Activated CD8-positive, alpha-beta memory T cell treated with anti-CD3 and anti-CD28 coated beads for 36 hours (primary cell): ENCODE measurements at regions not wholly inside any gene's neighbourhood (a gene's known extent, or its start where the extent isn't known, plus 50 kb on each side); places are given as distances from the start of the nearest gene placed in this dataset.

Source experiments
- CTCF ChIA-PET: fragments of 350-600 bp; sonication (Branson Sonifier 250); formaldehyde crosslinking; loops from one replicate; lab custom pipeline; 2021; ENCODE audit warnings: antibody characterized with exemption; lab: Charles Lee
- POLR2A ChIA-PET: fragments of 350-600 bp; sonication (Branson Sonifier 250); formaldehyde crosslinking; loops from one replicate; lab custom pipeline; 2021; ENCODE audit warnings: antibody characterized with exemption; lab: Charles Lee

- POLR2A ChIA-PET, result no interaction called here
- CTCF ChIA-PET, result interaction anchor here (1.0 to 4.5 kb wide), 2 partner anchors 9 to 60 kb away, joined by 3 to 16 read pairs; no protein-coding TSS in a partner anchor
Measured at GRCh38 chr7:128145191-128145590, 95.9 kb upstream of the LEP start.

GRCh38 chr7:128146052-128146451, 95.0 kb upstream of the LEP start:
- ChIA-PET CTCF (interaction anchor here (1.0 to 4.5 kb wide), 2 partner anchors 10 to 59 kb away, joined by 3 to 16 read pairs; no protein-coding TSS in a partner anchor), POLR2A (no interaction called here)

DNA sequence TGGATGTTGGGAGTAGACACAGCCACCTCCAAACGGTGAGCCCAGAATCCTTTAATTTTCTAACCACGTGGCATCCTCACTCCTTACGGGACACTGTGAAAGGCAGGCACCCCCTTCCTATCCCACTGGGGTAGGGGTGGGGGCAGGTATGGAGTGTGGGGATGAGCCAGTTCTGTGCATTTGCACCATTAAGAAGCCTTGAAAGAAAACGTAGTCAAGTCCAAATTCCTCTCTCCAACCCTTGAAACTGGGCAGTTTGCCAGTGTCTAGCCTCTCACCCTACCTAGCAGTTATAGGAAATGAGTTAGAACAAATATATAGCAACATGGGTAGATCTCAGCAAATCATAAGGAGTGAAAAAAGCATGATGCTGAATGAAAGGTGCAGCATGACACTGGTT, 92.4 kb upstream of the LEP start:
- ChIA-PET CTCF (interaction anchor here (4.5 kb wide), 1 partner anchor 13 kb away, joined by 16 read pairs; no protein-coding TSS in a partner anchor), POLR2A (no interaction called here)

GRCh38 chr7:128150223-128150865, 90.7 kb upstream of the LEP start:
- ChIA-PET CTCF (no interaction called here), POLR2A (interaction anchor here (0.6 kb wide), 1 partner anchor 15 kb away, joined by 3 read pairs; no protein-coding TSS in a partner anchor)

GRCh38 chr7:128151635-128152034, 89.4 kb upstream of the LEP start:
- ChIA-PET POLR2A (no interaction called here), CTCF (no interaction called here)

GRCh38 chr7:128152721-128153120, 88.4 kb upstream of the LEP start:
- ChIA-PET CTCF (interaction anchor here (1.6 kb wide), 1 partner anchor 17 kb away, joined by 5 read pairs; no protein-coding TSS in a partner anchor), POLR2A (no interaction called here)

GRCh38 chr7:128153436-128153835, 87.6 kb upstream of the LEP start:
- ChIA-PET POLR2A (no interaction called here), CTCF (interaction anchor here (1.6 kb wide), 1 partner anchor 18 kb away, joined by 5 read pairs; no protein-coding TSS in a partner anchor)

DNA sequence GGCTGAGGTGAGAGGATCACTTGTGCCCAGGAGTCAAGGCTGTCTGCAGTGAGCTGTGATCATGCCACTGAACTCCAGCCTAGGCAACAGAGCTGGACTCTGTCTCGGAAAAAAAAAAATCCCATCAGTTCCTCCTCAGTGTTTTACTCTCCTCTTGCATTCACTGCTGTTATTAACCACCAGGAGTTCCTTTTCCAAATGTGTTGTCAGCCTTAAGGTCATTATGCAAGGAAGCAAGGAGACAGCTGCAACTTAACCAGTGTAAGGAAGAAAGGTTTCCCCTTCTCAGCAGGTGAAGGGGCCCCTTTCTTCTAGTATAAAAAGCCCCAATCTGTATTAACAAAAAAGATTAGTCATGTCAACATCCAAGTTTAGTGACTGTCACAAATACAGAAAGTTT, 86.6 kb upstream of the LEP start:
- POLR2A ChIA-PET, result no interaction called here
- CTCF ChIA-PET, result no interaction called here

DNA sequence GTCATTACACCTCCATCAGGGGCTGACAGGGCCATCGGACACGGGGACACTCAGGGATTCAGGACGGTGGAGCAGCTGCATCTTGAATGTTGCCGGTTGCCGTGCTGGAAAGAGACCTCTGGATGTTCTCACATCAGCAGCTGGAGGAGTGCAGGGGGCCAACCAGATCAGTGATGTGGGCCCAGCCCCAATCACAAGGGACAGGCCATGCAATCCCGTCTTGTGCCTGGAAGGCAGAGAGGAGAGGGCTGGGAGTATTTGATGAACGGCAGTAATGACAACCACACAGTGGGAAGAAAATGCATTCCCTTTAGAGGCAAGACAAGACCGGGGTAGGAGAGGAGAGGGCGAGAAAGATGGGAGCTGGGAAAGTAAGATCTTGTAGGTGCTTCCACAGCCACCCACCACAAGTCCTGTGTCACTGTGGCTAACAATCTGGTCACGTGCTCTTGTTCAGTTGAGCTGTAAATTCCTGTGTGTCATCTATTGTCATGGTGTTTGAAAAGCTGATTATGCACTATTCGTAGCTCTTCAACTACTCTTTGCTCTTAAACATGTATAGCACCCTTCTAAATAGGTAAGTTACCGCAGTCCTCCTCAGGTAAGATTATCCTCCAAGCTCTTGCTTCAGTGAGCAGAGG, 85.9 kb upstream of the LEP start:
- POLR2A ChIA-PET, result no interaction called here

DNA sequence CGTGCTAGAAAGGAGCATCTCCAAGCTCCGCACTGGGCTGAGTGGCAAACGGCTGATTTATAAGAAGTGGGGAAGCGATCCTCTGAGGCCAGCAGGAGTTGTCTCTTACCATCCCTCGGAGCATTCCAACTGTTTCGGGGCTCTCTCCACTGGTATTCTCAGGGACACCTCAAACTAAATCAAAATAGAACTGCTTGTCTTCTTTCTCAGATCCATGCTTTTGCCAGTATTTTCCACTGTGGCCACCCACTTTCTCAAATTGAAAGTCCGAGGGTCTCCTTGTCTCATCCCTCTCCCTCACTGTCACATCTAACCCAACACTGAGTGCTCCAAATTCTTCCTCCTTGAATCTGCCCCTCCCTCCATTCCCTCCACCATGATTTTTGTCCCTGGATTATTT, 83.2 kb upstream of the LEP start:
- CTCF ChIA-PET, result no interaction called here
- POLR2A ChIA-PET, result no interaction called here

More for the DNA sequence above, 85.9 kb upstream of the LEP start:
- CTCF ChIA-PET, result interaction anchor here (0.7 kb wide), 1 partner anchor 19 kb away, joined by 4 read pairs; no protein-coding TSS in a partner anchor

GRCh38 chr7:128158370-128158769, 82.7 kb upstream of the LEP start:
- ChIA-PET POLR2A (no interaction called here), CTCF (no interaction called here)

- POLR2A ChIA-PET, result no interaction called here
- CTCF ChIA-PET, result no interaction called here
Measured at GRCh38 chr7:128160296-128160695, 80.8 kb upstream of the LEP start.

DNA sequence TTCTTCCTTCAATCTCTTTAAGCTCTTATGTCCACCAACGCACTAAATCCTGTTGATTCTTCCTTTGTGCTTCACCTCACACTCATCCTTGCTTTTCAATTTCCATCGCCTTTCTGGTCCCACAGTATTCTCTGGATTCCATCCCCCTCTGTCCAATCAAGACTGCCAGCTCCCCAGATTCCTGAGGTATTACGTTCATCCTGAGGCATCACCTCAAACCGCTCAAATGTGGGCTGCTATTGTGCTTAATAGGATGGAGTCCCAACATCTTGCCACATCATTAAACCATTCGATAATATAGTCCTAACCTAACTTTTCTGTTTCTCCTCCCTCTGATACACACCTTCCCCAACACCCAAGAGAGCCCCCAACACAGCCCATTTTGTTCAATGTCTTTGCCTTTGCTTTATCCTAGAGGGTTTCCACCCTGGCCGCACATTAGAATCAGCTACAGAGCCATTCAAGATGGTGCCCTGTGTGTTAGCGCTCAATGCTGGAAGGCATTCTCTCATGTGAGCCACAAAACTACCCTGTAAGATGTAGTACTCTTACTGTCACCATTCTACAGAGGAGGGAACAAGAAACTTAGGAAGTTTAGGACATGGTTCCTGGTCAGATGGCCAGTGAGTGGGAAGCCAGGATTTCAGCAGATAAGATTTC, 79.5 kb upstream of the LEP start:
- ChIA-PET POLR2A (interaction anchor here (0.6 kb wide), 1 partner anchor 577 kb away, joined by 3 read pairs; no protein-coding TSS in a partner anchor), CTCF (no interaction called here)

GRCh38 chr7:128162666-128163065, 78.4 kb upstream of the LEP start:
- ChIA-PET CTCF (no interaction called here), POLR2A (no interaction called here)

DNA sequence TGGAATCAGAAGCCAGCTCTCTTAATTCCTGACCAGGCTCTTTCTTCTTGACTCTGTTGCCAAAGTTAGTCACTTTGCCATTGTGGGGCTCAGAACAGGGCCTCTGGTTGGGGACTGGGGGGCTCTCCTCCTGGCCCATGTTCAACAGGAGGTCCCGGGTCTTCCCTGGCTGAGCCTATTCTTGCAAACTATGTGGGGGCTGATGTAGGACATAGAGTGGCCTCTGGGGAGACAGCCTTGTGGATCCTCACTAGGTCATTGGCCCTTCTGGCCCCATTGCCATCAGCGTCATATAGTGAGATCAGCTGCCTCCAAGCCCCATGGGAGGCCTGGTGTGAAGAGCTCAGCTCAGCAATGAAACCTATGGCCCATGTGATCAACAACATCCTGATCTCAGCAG, 77.6 kb upstream of the LEP start:
- CTCF ChIA-PET, result no interaction called here
- POLR2A ChIA-PET, result no interaction called here

GRCh38 chr7:128164061-128164954, 76.8 kb upstream of the LEP start:
- POLR2A ChIA-PET, result no interaction called here

GRCh38 chr7:128164955-128165670, 76.0 kb upstream of the LEP start:
- POLR2A ChIA-PET, result interaction anchor here (0.6 kb wide), 1 partner anchor 15 kb away, joined by 3 read pairs; no protein-coding TSS in a partner anchor
- CTCF ChIA-PET, result interaction anchor here (1.1 to 1.3 kb wide), 2 partner anchors 30 to 45 kb away, joined by 3 to 5 read pairs; no protein-coding TSS in a partner anchor

More at GRCh38 chr7:128164061-128164954, 76.8 kb upstream of the LEP start:
- CTCF ChIA-PET, result interaction anchor here (1.1 kb wide), 1 partner anchor 46 kb away, joined by 3 read pairs; no protein-coding TSS in a partner anchor

DNA sequence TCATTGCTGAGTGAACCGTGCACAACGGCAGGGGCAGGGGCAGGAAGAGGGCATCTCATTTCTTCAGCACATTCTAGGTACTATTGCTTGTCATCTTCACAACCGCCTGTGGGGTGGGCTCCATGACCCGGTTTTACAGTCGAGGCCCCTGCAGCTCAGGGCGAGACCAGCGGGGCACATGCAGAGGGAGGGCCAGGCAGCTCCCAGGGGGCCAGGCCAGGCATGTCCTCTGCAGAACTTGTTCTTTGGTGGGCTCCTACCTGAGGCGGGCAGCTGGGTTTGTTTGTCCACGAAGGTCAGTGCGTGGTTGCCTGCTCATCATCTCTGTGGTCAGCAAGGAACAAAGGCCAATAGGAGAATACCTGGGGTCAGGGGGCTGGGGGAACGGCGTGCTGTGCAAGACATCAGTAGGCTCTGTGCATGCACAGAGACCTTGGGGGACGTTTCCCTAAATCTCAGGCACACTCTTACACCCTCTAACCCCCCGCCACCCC, 75.1 kb upstream of the LEP start:
- ChIA-PET POLR2A (no interaction called here), CTCF (interaction anchor here (1.3 kb wide), 1 partner anchor 31 kb away, joined by 5 read pairs; no protein-coding TSS in a partner anchor)
